Nephron (organoid): ENCODE measurements at regions not wholly inside any gene's neighbourhood (a gene's known extent, or its start where the extent isn't known, plus 50 kb on each side); places are given as distances from the start of the nearest gene placed in this dataset.

Source experiments
- H3K27ac Mint-ChIP-seq, 3 experiments: 2 replicates each; pipeline ENCODE4 v1.8.0; 2020; ENCODE audit warnings: mixed read lengths in 3 of 3, mild to moderate bottlenecking in 2 of 3, moderate library complexity in 1 of 3
- H3K27me3 Mint-ChIP-seq: 2 replicates; pipeline ENCODE4 v1.8.0; 2021; ENCODE audit warnings: low read depth, mild to moderate bottlenecking, moderate library complexity, mixed read lengths
- H3K36me3 Mint-ChIP-seq: 2 replicates; pipeline ENCODE4 v1.8.0; 2020; ENCODE audit warnings: low read depth, mixed read lengths
- H3K4me1 Mint-ChIP-seq: 2 replicates; pipeline ENCODE4 v1.8.0; 2020; ENCODE audit warnings: mixed read lengths
- H3K4me3 Mint-ChIP-seq, 3 experiments: 2 replicates each; pipeline ENCODE4 v1.8.0; 2020; ENCODE audit warnings: mild to moderate bottlenecking in 3 of 3, mixed read lengths in 3 of 3, moderate library complexity in 2 of 3
- H3K9me3 Mint-ChIP-seq: 2 replicates; pipeline ENCODE4 v1.8.0; 2020; ENCODE audit warnings: mixed read lengths
- TF ChIP-seq, protein P1 (sequence below), 3 experiments: fragments of 200-600 bp; sonication (generic); IDR thresholded peaks; one replicate each; pipeline ENCODE4 v1.5.0; 2021; ENCODE audit warnings: antibody characterized with exemption in 3 of 3; ENCODE audit not compliant: unreplicated experiment in 3 of 3

DNA sequence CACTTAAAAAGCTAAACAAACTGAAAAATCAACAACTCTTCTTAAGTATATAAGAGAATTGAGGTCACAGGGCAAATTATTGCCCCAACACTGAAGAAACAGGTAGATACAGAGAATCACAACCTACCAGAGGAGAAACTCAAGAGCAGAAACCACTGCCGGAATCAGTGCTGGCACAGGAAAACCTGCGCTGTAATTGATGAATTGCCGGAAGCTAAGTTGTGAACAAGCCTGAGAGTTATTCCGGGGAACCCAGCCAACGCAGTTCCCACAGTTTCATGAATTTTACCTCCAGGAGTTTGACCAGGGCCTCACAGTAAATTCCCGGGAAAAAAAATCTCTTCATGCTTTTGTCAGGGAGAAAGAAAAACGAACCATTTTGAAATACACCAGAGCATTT is 657.1 kb upstream of the BRINP3 start:
- Mint-ChIP-seq H3K27me3 (no peaks in the 10 kb centered on the region), H3K4me1 (peaks cover 4% of the 10 kb centered on the region), H3K9me3 (no peaks in the 10 kb centered on the region), H3K27ac (peak overlapping the region; percentile 22 to 74 (median 51)), H3K4me3 (no peak overlapping the region), H3K36me3 (no peaks in the 10 kb centered on the region)
- TF ChIP-seq, protein P1, sequence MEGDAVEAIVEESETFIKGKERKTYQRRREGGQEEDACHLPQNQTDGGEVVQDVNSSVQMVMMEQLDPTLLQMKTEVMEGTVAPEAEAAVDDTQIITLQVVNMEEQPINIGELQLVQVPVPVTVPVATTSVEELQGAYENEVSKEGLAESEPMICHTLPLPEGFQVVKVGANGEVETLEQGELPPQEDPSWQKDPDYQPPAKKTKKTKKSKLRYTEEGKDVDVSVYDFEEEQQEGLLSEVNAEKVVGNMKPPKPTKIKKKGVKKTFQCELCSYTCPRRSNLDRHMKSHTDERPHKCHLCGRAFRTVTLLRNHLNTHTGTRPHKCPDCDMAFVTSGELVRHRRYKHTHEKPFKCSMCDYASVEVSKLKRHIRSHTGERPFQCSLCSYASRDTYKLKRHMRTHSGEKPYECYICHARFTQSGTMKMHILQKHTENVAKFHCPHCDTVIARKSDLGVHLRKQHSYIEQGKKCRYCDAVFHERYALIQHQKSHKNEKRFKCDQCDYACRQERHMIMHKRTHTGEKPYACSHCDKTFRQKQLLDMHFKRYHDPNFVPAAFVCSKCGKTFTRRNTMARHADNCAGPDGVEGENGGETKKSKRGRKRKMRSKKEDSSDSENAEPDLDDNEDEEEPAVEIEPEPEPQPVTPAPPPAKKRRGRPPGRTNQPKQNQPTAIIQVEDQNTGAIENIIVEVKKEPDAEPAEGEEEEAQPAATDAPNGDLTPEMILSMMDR (IDR thresholded peaks at IDR 0.05; ENCODE audit: unreplicated experiment in 3 of 3), result no peak

DNA sequence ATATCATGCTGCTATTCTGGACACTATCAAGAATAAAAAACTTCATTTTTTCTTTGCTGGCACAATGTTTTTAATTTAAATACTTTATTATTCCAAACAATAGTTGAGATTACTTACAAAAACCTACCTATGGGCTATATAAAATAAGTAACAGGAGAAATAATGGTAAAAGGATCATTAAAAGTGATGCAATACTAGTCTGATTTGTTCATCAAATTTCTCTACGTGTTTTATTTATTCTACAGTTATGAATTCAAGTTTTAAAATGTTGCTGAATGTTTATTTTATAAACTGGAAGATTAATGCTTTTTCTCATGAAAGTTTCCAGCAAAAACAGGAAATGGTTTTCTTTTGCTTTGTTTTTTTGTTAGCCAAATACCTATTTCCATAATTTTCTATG is 662.4 kb upstream of the BRINP3 start:
- Mint-ChIP-seq H3K4me3 (no peak overlapping the region), H3K4me1 (peaks cover 4% of the 10 kb centered on the region), H3K9me3 (no peaks in the 10 kb centered on the region), H3K27me3 (no peaks in the 10 kb centered on the region), H3K27ac (no peak overlapping the region), H3K36me3 (no peaks in the 10 kb centered on the region)
- TF ChIP-seq, protein P1 (IDR thresholded peaks at IDR 0.05; ENCODE audit: unreplicated experiment in 3 of 3), result no peak

DNA sequence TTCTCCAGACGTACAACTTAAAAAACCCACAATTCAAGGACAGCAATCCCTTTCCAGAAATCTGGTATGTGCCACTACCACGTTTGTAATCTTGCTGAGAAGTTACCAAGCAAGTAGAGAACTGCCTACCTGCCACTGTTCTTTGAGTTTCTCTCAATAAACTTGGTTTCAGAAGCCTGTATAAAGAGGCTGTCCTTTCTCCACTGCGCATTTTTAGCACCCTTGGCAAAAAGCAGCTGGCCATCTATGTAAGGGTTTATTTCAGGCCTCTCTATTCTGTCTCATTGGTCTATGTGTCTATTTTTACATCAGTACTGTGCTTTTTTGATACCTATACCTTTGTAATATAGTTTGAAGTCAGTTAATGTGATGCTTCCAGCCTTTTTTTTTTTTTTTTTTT is 665.1 kb upstream of the BRINP3 start:
- Mint-ChIP-seq H3K4me1 (no peaks in the 10 kb centered on the region), H3K4me3 (no peak overlapping the region), H3K27ac (no peak overlapping the region), H3K9me3 (no peaks in the 10 kb centered on the region), H3K36me3 (no peaks in the 10 kb centered on the region), H3K27me3 (no peaks in the 10 kb centered on the region)
- TF ChIP-seq, protein P1 (IDR thresholded peaks at IDR 0.05; ENCODE audit: unreplicated experiment in 3 of 3), result no peak

DNA sequence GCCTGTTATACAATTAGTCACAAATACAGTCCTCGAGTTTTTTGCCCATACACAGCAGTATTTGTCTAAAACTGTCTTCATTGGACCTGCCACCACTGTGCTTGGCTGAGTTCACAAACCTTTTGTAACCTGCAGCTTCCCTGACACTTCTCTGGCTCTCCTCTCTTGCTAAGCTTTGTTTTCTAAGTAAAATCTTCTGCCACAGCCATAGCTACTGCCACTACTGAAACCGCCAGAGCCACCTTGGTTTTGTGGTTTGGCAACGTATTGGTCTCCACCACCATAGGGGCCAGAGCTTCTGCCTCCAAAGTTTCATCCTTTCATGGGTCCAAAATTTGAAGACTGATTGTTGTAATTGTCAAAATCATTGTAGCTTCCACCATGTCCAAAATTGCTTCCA is 668.2 kb upstream of the BRINP3 start:
- TF ChIP-seq, protein P1 (IDR thresholded peaks at IDR 0.05; ENCODE audit: unreplicated experiment in 3 of 3), result no peak
- Mint-ChIP-seq H3K36me3 (no peaks in the 10 kb centered on the region), H3K9me3 (no peaks in the 10 kb centered on the region), H3K27ac (no peak overlapping the region), H3K4me3 (no peak overlapping the region), H3K27me3 (no peaks in the 10 kb centered on the region), H3K4me1 (no peaks in the 10 kb centered on the region)

DNA sequence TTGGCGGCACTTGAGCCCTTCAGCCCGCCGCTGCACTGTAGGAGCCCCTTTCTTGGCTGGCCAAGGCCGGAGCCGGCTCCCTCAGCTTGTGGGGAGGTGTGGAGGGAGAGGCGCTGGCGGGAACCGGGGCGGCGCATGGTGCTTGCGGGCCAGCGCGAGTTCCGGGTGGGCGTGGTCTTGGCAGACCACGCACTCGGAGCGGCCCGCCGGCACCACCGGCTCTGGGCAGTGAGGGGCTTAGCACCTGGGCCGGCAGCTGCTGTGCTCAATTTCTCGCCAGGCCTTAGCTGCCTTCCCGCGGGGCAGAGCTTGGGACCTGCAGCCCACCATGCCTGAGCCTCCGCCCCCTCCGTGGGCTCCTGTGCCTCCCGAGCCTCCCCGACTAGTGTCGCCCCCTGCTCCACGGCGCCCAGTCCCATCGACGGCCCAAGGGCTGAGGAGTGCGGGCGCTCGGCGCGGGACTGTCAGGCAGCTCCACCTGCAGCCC is 673.7 kb upstream of the BRINP3 start:
- H3K27ac Mint-ChIP-seq, result no peak overlapping the region
- no peaks in the 10 kb centered on the region for H3K4me1 Mint-ChIP-seq
- TF ChIP-seq, protein P1 (IDR thresholded peaks at IDR 0.05; ENCODE audit: unreplicated experiment in 3 of 3), result no peak
- H3K36me3 Mint-ChIP-seq, result no peaks in the 10 kb centered on the region
- H3K27me3 Mint-ChIP-seq, result no peaks in the 10 kb centered on the region
- H3K9me3 Mint-ChIP-seq, result no peaks in the 10 kb centered on the region
- no peak overlapping the region for H3K4me3 Mint-ChIP-seq

DNA sequence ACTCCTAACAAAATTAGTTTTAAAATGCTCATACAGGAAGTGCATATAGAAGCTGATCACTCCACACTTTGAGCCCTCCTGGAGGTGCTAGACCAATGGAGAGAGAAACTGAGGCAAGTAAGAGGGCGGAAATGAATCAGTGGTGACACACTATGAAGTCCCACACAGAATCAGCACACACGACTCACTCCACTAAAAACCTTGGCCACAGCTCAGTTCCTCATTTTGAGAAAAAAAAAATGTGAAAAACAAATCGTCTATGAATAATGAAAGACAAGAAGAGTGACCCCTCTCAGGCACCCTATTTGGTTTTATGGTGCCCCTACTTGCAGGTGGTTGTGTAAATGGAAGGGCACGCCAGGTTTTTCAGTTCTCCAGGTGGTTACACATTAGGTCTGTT is 675.1 kb upstream of the BRINP3 start:
- H3K27me3 Mint-ChIP-seq, result no peaks in the 10 kb centered on the region

More for the DNA sequence above, 675.1 kb upstream of the BRINP3 start:
- Mint-ChIP-seq H3K36me3 (no peaks in the 10 kb centered on the region), H3K27ac (no peak overlapping the region), H3K4me3 (no peak overlapping the region), H3K9me3 (no peaks in the 10 kb centered on the region), H3K4me1 (no peaks in the 10 kb centered on the region)
- TF ChIP-seq, protein P1 (IDR thresholded peaks at IDR 0.05; ENCODE audit: unreplicated experiment in 3 of 3), result no peak
